ENCODE measurements at regions not wholly inside any gene's neighbourhood (a gene's known extent, or its start where the extent isn't known, plus 50 kb on each side); places are given as distances from the start of the nearest gene placed in this dataset.

- TF ChIP-seq, protein P1, sequence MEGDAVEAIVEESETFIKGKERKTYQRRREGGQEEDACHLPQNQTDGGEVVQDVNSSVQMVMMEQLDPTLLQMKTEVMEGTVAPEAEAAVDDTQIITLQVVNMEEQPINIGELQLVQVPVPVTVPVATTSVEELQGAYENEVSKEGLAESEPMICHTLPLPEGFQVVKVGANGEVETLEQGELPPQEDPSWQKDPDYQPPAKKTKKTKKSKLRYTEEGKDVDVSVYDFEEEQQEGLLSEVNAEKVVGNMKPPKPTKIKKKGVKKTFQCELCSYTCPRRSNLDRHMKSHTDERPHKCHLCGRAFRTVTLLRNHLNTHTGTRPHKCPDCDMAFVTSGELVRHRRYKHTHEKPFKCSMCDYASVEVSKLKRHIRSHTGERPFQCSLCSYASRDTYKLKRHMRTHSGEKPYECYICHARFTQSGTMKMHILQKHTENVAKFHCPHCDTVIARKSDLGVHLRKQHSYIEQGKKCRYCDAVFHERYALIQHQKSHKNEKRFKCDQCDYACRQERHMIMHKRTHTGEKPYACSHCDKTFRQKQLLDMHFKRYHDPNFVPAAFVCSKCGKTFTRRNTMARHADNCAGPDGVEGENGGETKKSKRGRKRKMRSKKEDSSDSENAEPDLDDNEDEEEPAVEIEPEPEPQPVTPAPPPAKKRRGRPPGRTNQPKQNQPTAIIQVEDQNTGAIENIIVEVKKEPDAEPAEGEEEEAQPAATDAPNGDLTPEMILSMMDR (conservative IDR thresholded peaks at IDR 0.05 in 1 of 2, IDR thresholded peaks at IDR 0.05 in 1 of 2; ENCODE audit: extremely low read depth in 1 of 2, insufficient read depth in 1 of 2, low read depth in 1 of 2, low read length in 2 of 2): no peak
- no peak for TF ChIP-seq EZH2 (IDR thresholded peaks at IDR 0.05; ENCODE audit: borderline replicate concordance, low read length)
Measured at GRCh38 chr16:80488167-80488566, 52.6 kb upstream of the DYNLRB2 start.
